ENCODE measurements at regions not wholly inside any gene's neighbourhood (a gene's known extent, or its start where the extent isn't known, plus 50 kb on each side); places are given as distances from the start of the nearest gene placed in this dataset.

- DNase-seq (ENCODE audit: low spot score) (no peak), ATAC-seq (ENCODE audit: low read depth) (no peak)
- Histone ChIP-seq H3K36me3 (ENCODE audit: low read depth) (no peaks in the 10 kb centered on the region), H3K9me3 (ENCODE audit: severe bottlenecking) (no peaks in the 10 kb centered on the region), H3K27ac (ENCODE audit: poor library complexity, severe bottlenecking) (no peak overlapping the region), H3K4me1 (ENCODE audit: insufficient read depth, poor library complexity, severe bottlenecking) (no peaks in the 10 kb centered on the region), H3K4me3 (ENCODE audit: severe bottlenecking) (no peak overlapping the region), H3K27me3 (ENCODE audit: insufficient read depth, poor library complexity, severe bottlenecking) (peaks cover 6% of the 10 kb centered on the region)
- TF ChIP-seq CTCF (IDR thresholded peaks at IDR 0.05; ENCODE audit: poor library complexity, severe bottlenecking), result no peak
Observed at GRCh38 chr13:29952245-29952644, 101.8 kb upstream of the UBL3 start.

GRCh38 chr13:29948791-29949190 lies 98.4 kb upstream of the UBL3 start:
- TF ChIP-seq CTCF (IDR thresholded peaks at IDR 0.05; ENCODE audit: poor library complexity, severe bottlenecking), result no peak
- Histone ChIP-seq H3K36me3 (ENCODE audit: low read depth) (no peaks in the 10 kb centered on the region), H3K4me3 (ENCODE audit: severe bottlenecking) (no peak overlapping the region), H3K27me3 (ENCODE audit: insufficient read depth, poor library complexity, severe bottlenecking) (no peaks in the 10 kb centered on the region), H3K27ac (ENCODE audit: poor library complexity, severe bottlenecking) (no peak overlapping the region), H3K4me1 (ENCODE audit: insufficient read depth, poor library complexity, severe bottlenecking) (no peaks in the 10 kb centered on the region), H3K9me3 (ENCODE audit: severe bottlenecking) (no peaks in the 10 kb centered on the region)
- ATAC-seq (ENCODE audit: low read depth), result no peak
- DNase-seq (ENCODE audit: low spot score), result no peak

GRCh38 chr13:29948244-29948643 lies 97.8 kb upstream of the UBL3 start:
- Histone ChIP-seq H3K27ac (ENCODE audit: poor library complexity, severe bottlenecking) (no peak overlapping the region), H3K4me3 (ENCODE audit: severe bottlenecking) (no peak overlapping the region), H3K36me3 (ENCODE audit: low read depth) (no peaks in the 10 kb centered on the region), H3K9me3 (ENCODE audit: severe bottlenecking) (no peaks in the 10 kb centered on the region), H3K27me3 (ENCODE audit: insufficient read depth, poor library complexity, severe bottlenecking) (no peaks in the 10 kb centered on the region), H3K4me1 (ENCODE audit: insufficient read depth, poor library complexity, severe bottlenecking) (no peaks in the 10 kb centered on the region)
- TF ChIP-seq CTCF (IDR thresholded peaks at IDR 0.05; ENCODE audit: poor library complexity, severe bottlenecking), result no peak
- DNase-seq (ENCODE audit: low spot score), result no peak
- ATAC-seq (ENCODE audit: low read depth), result no peak

GRCh38 chr13:29947839-29948238 lies 97.4 kb upstream of the UBL3 start:
- no peak overlapping the region for H3K4me3 ChIP-seq (ENCODE audit: severe bottlenecking)
- H3K9me3 ChIP-seq (ENCODE audit: severe bottlenecking), result no peaks in the 10 kb centered on the region
- no peak for DNase-seq (ENCODE audit: low spot score)
- H3K4me1 ChIP-seq (ENCODE audit: insufficient read depth, poor library complexity, severe bottlenecking), result no peaks in the 10 kb centered on the region
- no peak for TF ChIP-seq CTCF (IDR thresholded peaks at IDR 0.05; ENCODE audit: poor library complexity, severe bottlenecking)
- no peak for ATAC-seq (ENCODE audit: low read depth)
- H3K27me3 ChIP-seq (ENCODE audit: insufficient read depth, poor library complexity, severe bottlenecking), result no peaks in the 10 kb centered on the region
- H3K36me3 ChIP-seq (ENCODE audit: low read depth), result no peaks in the 10 kb centered on the region
- no peak overlapping the region for H3K27ac ChIP-seq (ENCODE audit: poor library complexity, severe bottlenecking)

- Histone ChIP-seq H3K4me3 (ENCODE audit: severe bottlenecking) (no peak overlapping the region), H3K27me3 (ENCODE audit: insufficient read depth, poor library complexity, severe bottlenecking) (no peaks in the 10 kb centered on the region), H3K9me3 (ENCODE audit: severe bottlenecking) (no peaks in the 10 kb centered on the region), H3K4me1 (ENCODE audit: insufficient read depth, poor library complexity, severe bottlenecking) (no peaks in the 10 kb centered on the region), H3K36me3 (ENCODE audit: low read depth) (no peaks in the 10 kb centered on the region), H3K27ac (ENCODE audit: poor library complexity, severe bottlenecking) (no peak overlapping the region)
- TF ChIP-seq CTCF (IDR thresholded peaks at IDR 0.05; ENCODE audit: poor library complexity, severe bottlenecking), result no peak
- ATAC-seq (ENCODE audit: low read depth) (no peak), DNase-seq (ENCODE audit: low spot score) (no peak)
Observed at GRCh38 chr13:29946093-29946492, 95.7 kb upstream of the UBL3 start.

Data from RWPE2 (cell line).